Esophagus muscularis mucosa (tissue), 4 donors: ENCODE measurements at regions not wholly inside any gene's neighbourhood (a gene's known extent, or its start where the extent isn't known, plus 50 kb on each side); places are given as distances from the start of the nearest gene placed in this dataset.

Experiments used
- DNase-seq: peaks from one replicate; pipeline ENCODE4 v3.0.0-alpha.2; 2017; ENCODE audit errors: extremely low spot score
- H3K27ac ChIP-seq, 4 donors: fragments of 200-600 bp; sonication (generic); replicated peaks in 1 of 4; 1 replicate in 3 of 4; 2 replicates in 1 of 4; pipeline ENCODE4 v1.5.1; 2016 to 2019; ENCODE audit warnings: mild to moderate bottlenecking in 1 of 4
- H3K27me3 ChIP-seq, 4 donors: fragments of 200-600 bp; sonication (generic); one replicate each; pipeline versions ENCODE4 v1.5.1 to v1.6.0; 2016 to 2019
- H3K36me3 ChIP-seq, 4 donors: fragments of 200-600 bp; sonication (generic); one replicate each; pipeline ENCODE4 v1.5.1; 2016 to 2019
- H3K4me1 ChIP-seq, 4 donors: fragments of 200-600 bp; sonication (generic); one replicate each; pipeline ENCODE4 v1.5.1; 2016 to 2019
- H3K4me3 ChIP-seq, 4 donors: fragments of 200-600 bp; sonication (generic); 1 replicate in 2 of 4; 2 replicates in 2 of 4; pipeline ENCODE4 v1.5.1; 2016 to 2019; ENCODE audit warnings: mild to moderate bottlenecking in 4 of 4, moderate library complexity in 1 of 4
- H3K9me3 ChIP-seq, 4 donors: fragments of 200-600 bp; sonication (generic); 1 replicate in 3 of 4; 2 replicates in 1 of 4; pipeline ENCODE4 v1.5.1; 2016 to 2019
- EP300 ChIP-seq: sonication (generic); formaldehyde crosslinking; IDR thresholded peaks from one replicate; pipeline ENCODE4 v1.6.1; 2017; ENCODE audit warnings: antibody characterized with exemption
- POLR2A ChIP-seq: fragments of 450-650 bp; IDR thresholded peaks from one replicate; pipeline ENCODE4 v1.6.1; 2017; ENCODE audit warnings: antibody characterized with exemption, moderate library complexity, mild to moderate bottlenecking, low read depth
- POLR2AphosphoS5 ChIP-seq, 2 donors: sonication (generic); formaldehyde crosslinking; IDR thresholded peaks; one replicate each; pipeline ENCODE4 v1.6.1; 2017; ENCODE audit warnings: antibody characterized with exemption in 2 of 2
- WGBS: methylation state at CpG from one replicate; pipeline ENCODE4 v1.1.5; 2018; 5-methylcytosine and 5-hydroxymethylcytosine counted together
- intact Hi-C: fragments of 100-400 bp; cut with DNase I; formaldehyde crosslinking; loops from one replicate; pipeline ENCODE4 v1.15.1; 2023
- TF ChIP-seq, protein P1 (sequence below), 3 experiments: fragments of 200-600 bp in 2 of 3; fragments of 450-650 bp in 1 of 3; sonication (generic) in 2 of 3; IDR thresholded peaks; one replicate each; pipeline ENCODE4 v1.5.1; 2017 to 2019; ENCODE audit warnings: antibody characterized with exemption in 3 of 3, mild to moderate bottlenecking in 2 of 3, moderate library complexity in 1 of 3

DNA sequence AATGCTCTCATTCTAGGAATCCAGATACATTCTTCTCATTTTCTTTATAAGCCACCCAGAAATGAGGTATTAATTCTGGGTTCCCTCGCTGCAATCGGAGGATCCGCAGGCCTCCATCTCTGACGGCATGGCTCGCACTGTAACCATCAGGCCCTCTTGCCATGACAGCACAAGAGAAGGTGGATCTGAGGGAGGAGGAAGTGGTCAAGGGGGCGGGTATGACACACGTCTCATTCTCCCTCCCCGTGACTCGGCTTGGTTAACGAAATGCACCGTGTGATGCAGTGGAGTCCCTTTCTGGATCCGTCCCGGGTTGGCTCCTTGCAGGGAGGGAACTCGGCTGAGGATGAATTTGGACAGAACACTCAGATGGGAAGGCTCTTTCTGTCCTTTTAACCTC lies 280.2 kb downstream of the TCERG1L start:
- no peak for DNase-seq
- no peak overlapping the region for H3K4me3 ChIP-seq
- H3K27me3 ChIP-seq = peaks cover 0 to 20% (median 0%) of the 10 kb centered on the region in 4 donors
- no peak overlapping the region for H3K27ac ChIP-seq
- no peaks in the 10 kb centered on the region for H3K36me3 ChIP-seq
- H3K9me3 ChIP-seq = no peaks in the 10 kb centered on the region
- H3K4me1 ChIP-seq = no peaks in the 10 kb centered on the region
- no peak for TF ChIP-seq POLR2A
- TF ChIP-seq, protein P1, sequence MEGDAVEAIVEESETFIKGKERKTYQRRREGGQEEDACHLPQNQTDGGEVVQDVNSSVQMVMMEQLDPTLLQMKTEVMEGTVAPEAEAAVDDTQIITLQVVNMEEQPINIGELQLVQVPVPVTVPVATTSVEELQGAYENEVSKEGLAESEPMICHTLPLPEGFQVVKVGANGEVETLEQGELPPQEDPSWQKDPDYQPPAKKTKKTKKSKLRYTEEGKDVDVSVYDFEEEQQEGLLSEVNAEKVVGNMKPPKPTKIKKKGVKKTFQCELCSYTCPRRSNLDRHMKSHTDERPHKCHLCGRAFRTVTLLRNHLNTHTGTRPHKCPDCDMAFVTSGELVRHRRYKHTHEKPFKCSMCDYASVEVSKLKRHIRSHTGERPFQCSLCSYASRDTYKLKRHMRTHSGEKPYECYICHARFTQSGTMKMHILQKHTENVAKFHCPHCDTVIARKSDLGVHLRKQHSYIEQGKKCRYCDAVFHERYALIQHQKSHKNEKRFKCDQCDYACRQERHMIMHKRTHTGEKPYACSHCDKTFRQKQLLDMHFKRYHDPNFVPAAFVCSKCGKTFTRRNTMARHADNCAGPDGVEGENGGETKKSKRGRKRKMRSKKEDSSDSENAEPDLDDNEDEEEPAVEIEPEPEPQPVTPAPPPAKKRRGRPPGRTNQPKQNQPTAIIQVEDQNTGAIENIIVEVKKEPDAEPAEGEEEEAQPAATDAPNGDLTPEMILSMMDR (IDR thresholded peaks at IDR 0.05) = no peak
- no peak for TF ChIP-seq EP300
- WGBS = 80% methylated on average over 14 of the region's 14 CpGs
- intact Hi-C loops = no loop called here

DNA sequence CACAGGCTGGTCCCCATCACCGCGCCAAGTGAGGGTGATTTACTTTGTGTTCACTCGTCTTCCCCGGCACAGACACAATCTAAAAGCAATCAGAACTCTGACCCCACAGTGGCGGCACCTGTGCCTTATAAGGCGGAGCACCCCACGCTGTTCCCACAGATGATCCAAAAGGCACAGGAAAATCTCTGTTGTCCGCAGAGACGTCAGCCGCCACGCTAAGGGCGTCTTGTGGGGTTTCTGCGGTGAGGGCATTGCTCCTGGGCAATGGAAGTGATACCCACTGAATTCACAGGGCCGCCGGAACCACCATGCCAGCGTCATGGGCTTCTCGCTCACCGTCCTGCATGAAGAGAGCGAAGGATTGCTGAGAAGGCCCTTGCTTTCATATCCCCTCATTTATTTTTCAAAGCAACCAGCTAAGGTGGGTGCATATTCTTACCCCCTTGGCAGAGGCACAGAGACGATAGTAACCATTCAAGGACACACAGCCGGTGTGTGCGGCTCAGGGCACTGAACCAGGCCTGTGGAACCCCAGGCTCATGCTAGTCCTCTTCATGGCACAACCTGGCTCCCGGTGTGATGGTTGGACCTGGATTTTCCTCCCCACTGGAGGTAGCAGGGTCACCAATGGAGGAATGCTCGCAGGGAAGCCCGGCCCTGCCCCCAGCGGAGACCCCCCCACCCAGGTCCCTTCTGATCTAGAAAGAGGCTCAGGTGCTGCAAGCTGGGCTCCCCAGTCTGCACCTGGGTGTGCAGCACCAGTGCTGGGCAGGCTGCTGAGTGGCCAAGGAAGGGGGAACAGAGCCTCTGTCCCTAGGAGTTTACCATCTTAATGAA lies 279.0 kb downstream of the TCERG1L start:
- no peak for TF ChIP-seq POLR2AphosphoS5 (IDR thresholded peaks at IDR 0.05)
- H3K9me3 ChIP-seq = no peaks in the 10 kb centered on the region
- intact Hi-C loops = no loop called here
- H3K36me3 ChIP-seq = no peaks in the 10 kb centered on the region
- no peak overlapping the region for H3K27ac ChIP-seq
- H3K4me1 ChIP-seq = no peaks in the 10 kb centered on the region
- no peak overlapping the region for H3K4me3 ChIP-seq
- DNase-seq = no peak
- H3K27me3 ChIP-seq = peaks cover 0 to 24% (median 0%) of the 10 kb centered on the region in 4 donors
- 85% methylated on average over 12 of the region's 26 CpGs for WGBS

DNA sequence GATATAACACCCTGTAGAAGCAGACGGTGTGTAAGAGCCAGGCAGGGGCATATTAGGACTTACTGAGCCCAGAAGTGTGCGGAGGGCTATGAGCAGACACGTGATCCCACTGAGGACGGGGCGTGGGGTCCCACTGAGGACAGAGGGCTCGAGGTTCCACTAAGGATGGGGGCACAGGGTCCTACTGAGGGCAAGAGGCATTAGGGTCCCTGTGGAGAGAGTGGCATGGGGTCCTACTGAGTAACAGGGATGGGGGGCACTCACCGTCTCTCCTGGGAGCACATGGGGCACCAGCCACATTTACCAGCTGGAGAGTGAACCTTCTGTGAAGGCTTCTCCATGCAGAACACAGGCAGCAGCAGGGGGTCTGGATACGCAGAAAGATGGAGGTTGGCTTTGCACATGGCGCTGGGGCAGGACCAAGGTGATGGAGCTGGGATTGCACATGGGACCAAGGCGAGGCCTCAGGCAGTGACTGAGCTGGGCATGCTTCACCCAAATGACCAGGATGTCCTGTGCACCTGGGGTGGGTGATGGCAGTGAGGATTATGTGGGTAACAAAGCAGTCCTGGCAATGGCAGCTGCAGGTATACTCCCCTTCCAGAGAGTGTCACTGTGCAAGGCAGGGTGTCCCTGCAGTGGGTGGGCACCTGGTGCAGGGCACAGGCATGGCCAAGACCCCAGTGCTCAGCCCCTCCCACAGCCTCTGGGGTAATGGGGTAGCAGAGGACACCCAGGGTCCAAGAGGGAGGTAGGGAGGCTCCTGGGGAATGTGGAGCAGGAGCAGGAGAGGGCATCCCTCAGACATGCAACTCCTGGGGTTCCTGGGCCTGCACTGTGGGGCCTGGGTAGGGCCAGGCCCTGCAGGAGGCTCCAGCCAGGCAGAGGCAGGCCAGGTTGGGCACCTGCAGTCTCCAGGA lies 278.1 kb downstream of the TCERG1L start:
- H3K9me3 ChIP-seq = no peaks in the 10 kb centered on the region
- H3K36me3 ChIP-seq = no peaks in the 10 kb centered on the region
- no peak overlapping the region for H3K27ac ChIP-seq
- WGBS = 71% methylated on average over 10 of the region's 10 CpGs
- no peak for DNase-seq
- intact Hi-C loops = no loop called here
- no peak overlapping the region for H3K4me3 ChIP-seq
- H3K27me3 ChIP-seq = peaks cover 0 to 24% (median 0%) of the 10 kb centered on the region in 4 donors
- TF ChIP-seq POLR2AphosphoS5 (IDR thresholded peaks at IDR 0.05) (no peak), POLR2A (no peak), EP300 (no peak)
- TF ChIP-seq, protein P1 (IDR thresholded peaks at IDR 0.05) = no peak
- no peaks in the 10 kb centered on the region for H3K4me1 ChIP-seq

DNA sequence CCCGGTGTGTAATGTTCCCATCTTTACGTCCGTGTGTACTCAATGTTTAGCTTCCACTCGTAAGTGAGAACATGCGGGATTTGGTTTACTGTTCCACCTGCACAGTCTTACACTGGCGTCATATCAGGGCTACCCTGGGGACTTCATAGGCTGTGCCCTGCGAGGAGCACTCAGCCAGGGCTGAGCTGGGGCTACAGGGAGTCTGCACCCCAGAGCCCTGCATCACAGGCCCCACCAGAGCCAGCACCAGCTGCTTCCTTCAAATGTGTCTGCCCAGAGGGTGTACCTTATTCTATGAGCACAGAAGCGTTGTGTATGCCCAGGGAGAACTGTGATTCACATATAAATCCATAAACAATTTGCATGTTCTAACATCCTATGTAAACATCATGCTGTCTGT lies 277.1 kb downstream of the TCERG1L start:
- Histone ChIP-seq H3K36me3 (no peaks in the 10 kb centered on the region), H3K27ac (no peak overlapping the region), H3K27me3 (peaks cover 0 to 21% (median 0%) of the 10 kb centered on the region in 4 donors), H3K4me1 (no peaks in the 10 kb centered on the region), H3K9me3 (no peaks in the 10 kb centered on the region), H3K4me3 (no peak overlapping the region)
- intact Hi-C loops = no loop called here
- DNase-seq = no peak
- TF ChIP-seq, protein P1 (IDR thresholded peaks at IDR 0.05) = no peak
- TF ChIP-seq POLR2A = no peak
- TF ChIP-seq EP300 = no peak
- TF ChIP-seq POLR2AphosphoS5 (IDR thresholded peaks at IDR 0.05) = no peak
- 78% methylated on average over 8 of the region's 8 CpGs for WGBS

DNA sequence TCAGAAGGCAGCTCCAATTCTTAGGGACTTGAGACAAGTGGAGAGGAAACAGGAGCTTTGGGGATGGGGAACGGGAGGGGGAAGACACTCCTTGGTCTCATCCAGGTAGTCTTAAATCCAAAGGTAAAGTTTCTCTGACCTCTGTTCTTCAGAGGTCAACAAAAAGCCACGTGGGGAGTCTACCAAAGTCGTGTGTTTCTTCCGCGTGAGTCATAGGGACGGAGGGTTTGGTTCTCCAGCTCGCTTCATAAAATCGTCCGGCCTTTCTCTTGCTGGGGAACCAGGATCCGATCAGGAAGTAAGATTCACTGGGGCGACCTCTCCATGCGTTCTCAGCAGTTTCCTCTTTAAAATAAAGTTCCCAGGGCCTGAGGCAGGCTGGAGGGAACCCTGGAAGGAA lies 275.7 kb downstream of the TCERG1L start:
- no peaks in the 10 kb centered on the region for H3K36me3 ChIP-seq
- intact Hi-C loops = no loop called here
- TF ChIP-seq POLR2A = no peak
- no peak for TF ChIP-seq EP300
- TF ChIP-seq POLR2AphosphoS5 (IDR thresholded peaks at IDR 0.05) = no peak
- TF ChIP-seq, protein P1 (IDR thresholded peaks at IDR 0.05) = no peak
- no peak overlapping the region for H3K4me3 ChIP-seq
- DNase-seq = no peak
- no peaks in the 10 kb centered on the region for H3K4me1 ChIP-seq
- no peaks in the 10 kb centered on the region for H3K9me3 ChIP-seq
- WGBS = 40% methylated on average over 10 of the region's 12 CpGs
- peaks cover 0 to 18% (median 0%) of the 10 kb centered on the region in 4 donors for H3K27me3 ChIP-seq
- H3K27ac ChIP-seq = no peak overlapping the region
